ENCODE measurements at regions not wholly inside any gene's neighbourhood (a gene's known extent, or its start where the extent isn't known, plus 50 kb on each side); places are given as distances from the start of the nearest gene placed in this dataset.
A peak's percentile ranks its signal among the peaks of the same experiment; 100 is the strongest.

DNA sequence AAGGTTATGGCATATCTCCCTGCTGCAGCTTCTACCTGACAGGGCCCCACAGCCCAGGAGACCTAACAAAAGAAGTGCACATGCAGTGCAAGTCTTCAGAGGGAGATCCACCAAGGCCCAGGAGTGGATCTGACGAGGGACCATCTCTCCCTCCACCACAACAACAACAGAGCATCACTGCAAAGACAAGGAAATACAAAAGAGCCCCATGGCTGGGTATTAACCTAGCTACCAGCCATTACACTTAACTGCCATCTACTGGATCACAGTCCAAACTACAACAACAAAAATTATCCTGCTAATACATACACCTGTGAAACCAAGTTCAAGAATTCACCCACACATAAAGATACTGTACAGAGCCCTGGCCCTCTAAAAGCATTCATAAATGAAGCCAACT is 280.2 kb upstream of the SLC7A11 start:
- no peaks in the 10 kb centered on the region for H3K27me3 Mint-ChIP-seq
- H3K4me3 Mint-ChIP-seq (ENCODE audit: low read depth) = no peak overlapping the region
- H3K4me1 Mint-ChIP-seq (ENCODE audit: low read depth) = no peaks in the 10 kb centered on the region
- H3K9me3 Mint-ChIP-seq (ENCODE audit: low read depth) = peaks cover 19% of the 10 kb centered on the region
- DNase-seq (ENCODE audit: low spot score, unreplicated experiment) = no peak
- H3K36me3 Mint-ChIP-seq (ENCODE audit: insufficient read depth) = no peaks in the 10 kb centered on the region
- no peak overlapping the region for H3K27ac Mint-ChIP-seq
- TF ChIP-seq, protein P1, sequence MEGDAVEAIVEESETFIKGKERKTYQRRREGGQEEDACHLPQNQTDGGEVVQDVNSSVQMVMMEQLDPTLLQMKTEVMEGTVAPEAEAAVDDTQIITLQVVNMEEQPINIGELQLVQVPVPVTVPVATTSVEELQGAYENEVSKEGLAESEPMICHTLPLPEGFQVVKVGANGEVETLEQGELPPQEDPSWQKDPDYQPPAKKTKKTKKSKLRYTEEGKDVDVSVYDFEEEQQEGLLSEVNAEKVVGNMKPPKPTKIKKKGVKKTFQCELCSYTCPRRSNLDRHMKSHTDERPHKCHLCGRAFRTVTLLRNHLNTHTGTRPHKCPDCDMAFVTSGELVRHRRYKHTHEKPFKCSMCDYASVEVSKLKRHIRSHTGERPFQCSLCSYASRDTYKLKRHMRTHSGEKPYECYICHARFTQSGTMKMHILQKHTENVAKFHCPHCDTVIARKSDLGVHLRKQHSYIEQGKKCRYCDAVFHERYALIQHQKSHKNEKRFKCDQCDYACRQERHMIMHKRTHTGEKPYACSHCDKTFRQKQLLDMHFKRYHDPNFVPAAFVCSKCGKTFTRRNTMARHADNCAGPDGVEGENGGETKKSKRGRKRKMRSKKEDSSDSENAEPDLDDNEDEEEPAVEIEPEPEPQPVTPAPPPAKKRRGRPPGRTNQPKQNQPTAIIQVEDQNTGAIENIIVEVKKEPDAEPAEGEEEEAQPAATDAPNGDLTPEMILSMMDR (IDR thresholded peaks at IDR 0.05; ENCODE audit: unreplicated experiment) = peak; percentile 39

DNA sequence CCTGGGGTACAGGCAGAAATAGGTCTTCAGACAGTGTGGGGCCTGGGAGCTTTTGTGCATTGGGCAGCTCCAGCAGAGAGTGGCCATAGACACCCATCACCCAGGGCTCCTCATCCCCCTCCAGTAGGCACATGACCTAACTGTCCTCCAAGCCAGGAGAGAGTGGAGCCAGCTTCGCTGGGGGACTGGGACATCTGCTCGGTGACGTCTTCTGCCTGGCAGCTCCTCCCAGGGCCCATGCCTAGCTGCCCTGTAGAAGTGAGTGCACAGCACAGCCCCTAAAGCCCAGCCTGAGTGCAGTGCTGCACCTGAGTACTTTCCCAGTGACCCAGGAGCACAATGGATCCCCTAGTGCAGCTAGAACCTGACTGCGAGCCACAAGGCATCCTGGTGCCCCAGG is 279.7 kb upstream of the SLC7A11 start:
- Mint-ChIP-seq H3K27ac (no peak overlapping the region), H3K4me3 (ENCODE audit: low read depth) (no peak overlapping the region), H3K4me1 (ENCODE audit: low read depth) (no peaks in the 10 kb centered on the region), H3K9me3 (ENCODE audit: low read depth) (peaks cover 19% of the 10 kb centered on the region), H3K36me3 (ENCODE audit: insufficient read depth) (no peaks in the 10 kb centered on the region), H3K27me3 (no peaks in the 10 kb centered on the region)
- TF ChIP-seq, protein P1 (IDR thresholded peaks at IDR 0.05; ENCODE audit: unreplicated experiment) = no peak
- DNase-seq (ENCODE audit: low spot score, unreplicated experiment) = no peak

DNA sequence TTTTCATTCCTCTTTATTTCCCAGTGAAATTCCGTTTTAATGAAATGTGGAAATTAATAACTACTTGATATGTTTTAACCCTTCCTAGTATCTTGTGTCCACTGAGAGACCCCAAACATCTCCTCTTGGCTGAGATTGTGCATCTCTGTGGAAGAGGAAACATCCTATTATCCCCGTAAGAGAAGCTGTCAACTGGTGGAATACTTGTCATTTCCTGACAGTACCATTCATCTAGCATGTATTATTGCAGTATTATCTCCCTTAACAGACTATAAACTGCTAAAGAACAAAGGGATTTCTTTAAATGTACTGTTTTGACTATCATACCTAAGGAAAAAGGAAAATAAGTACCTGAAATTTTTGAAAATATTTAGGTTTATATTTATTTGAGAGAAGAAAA is 277.3 kb upstream of the SLC7A11 start:
- H3K9me3 Mint-ChIP-seq (ENCODE audit: low read depth) = peaks cover 13% of the 10 kb centered on the region

DNA sequence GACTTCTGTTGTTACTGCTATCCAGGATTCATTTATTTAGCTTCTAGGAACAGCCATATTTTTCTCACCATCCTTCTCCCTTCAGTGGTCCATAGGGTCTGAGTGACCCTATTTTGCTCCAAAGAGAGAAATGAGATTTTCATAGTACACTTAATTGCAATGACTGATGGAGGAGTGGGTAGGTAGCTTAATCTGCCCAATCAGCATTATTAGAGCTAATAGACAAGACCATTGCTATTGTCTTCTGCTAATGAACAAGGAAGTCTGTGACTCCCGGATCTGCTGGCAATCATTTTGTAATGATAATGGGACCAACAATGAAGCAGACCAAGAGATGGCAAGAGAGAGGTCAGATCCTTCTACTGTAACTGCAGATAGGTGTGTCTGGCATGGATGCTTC is 271.4 kb upstream of the SLC7A11 start:
- Mint-ChIP-seq H3K4me3 (ENCODE audit: low read depth) (no peak overlapping the region), H3K27me3 (no peaks in the 10 kb centered on the region), H3K36me3 (ENCODE audit: insufficient read depth) (no peaks in the 10 kb centered on the region), H3K27ac (no peak overlapping the region), H3K4me1 (ENCODE audit: low read depth) (peaks cover 7% of the 10 kb centered on the region), H3K9me3 (ENCODE audit: low read depth) (peaks cover 6% of the 10 kb centered on the region)
- no peak for DNase-seq (ENCODE audit: low spot score, unreplicated experiment)
- TF ChIP-seq, protein P1 (IDR thresholded peaks at IDR 0.05; ENCODE audit: unreplicated experiment) = no peak

More for the DNA sequence above, 277.3 kb upstream of the SLC7A11 start:
- no peak overlapping the region for H3K27ac Mint-ChIP-seq
- TF ChIP-seq, protein P1 (IDR thresholded peaks at IDR 0.05; ENCODE audit: unreplicated experiment) = no peak
- H3K4me3 Mint-ChIP-seq (ENCODE audit: low read depth) = no peak overlapping the region
- no peaks in the 10 kb centered on the region for H3K36me3 Mint-ChIP-seq (ENCODE audit: insufficient read depth)
- H3K4me1 Mint-ChIP-seq (ENCODE audit: low read depth) = no peaks in the 10 kb centered on the region
- no peak for DNase-seq (ENCODE audit: low spot score, unreplicated experiment)
- H3K27me3 Mint-ChIP-seq = no peaks in the 10 kb centered on the region

DNA sequence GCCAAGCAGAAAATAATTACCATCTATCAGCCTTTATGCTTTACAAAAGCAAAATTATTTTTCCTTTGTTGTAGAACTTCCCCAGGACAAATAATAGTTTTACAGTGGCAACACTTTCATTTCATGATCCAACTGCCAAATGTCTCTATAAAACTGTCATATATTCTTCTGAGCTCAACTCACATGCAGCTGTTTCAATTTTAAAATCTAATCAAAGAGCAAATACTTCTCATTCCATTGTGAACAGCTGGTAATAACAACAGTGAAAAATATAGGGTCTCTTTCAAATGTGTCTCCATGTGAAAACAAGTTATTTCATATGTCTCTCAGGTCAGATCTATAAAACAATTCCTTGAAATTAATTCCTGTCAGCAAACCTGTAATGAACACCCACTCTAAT is 270.6 kb upstream of the SLC7A11 start:
- Mint-ChIP-seq H3K9me3 (ENCODE audit: low read depth) (peaks cover 6% of the 10 kb centered on the region), H3K27ac (no peak overlapping the region), H3K4me3 (ENCODE audit: low read depth) (no peak overlapping the region), H3K36me3 (ENCODE audit: insufficient read depth) (no peaks in the 10 kb centered on the region), H3K4me1 (ENCODE audit: low read depth) (peaks cover 7% of the 10 kb centered on the region), H3K27me3 (no peaks in the 10 kb centered on the region)
- no peak for DNase-seq (ENCODE audit: low spot score, unreplicated experiment)
- TF ChIP-seq, protein P1 (IDR thresholded peaks at IDR 0.05; ENCODE audit: unreplicated experiment) = no peak

Measured in progenitor cell of endocrine pancreas (in vitro differentiated cells).